ENCODE measurements at regions not wholly inside any gene's neighbourhood (a gene's known extent, or its start where the extent isn't known, plus 50 kb on each side); places are given as distances from the start of the nearest gene placed in this dataset.

DNA sequence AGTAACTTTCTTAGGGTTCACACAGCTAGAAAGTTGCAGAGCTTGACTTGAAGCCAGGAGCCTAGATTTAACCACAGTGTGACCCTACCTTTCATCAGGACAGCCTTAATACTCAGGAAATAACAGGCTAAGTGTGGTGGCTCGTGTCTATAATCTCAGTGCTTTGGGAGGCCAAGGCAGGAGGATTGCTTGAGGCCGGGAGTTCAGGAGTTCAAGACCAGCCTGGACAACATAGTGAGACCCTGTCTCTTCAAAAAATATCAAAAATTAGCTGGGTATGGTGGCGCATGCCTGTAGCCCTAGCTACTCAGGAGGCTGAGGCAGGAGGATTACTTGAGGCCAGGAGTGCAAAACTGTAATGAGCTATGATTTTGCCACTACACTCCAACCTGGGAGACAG is 681.1 kb downstream of the MAT2B start:
- Histone ChIP-seq H3K27ac (ENCODE audit: low read depth in 2 of 2, low read length in 2 of 2) (no peak overlapping the region), H3K9me3 (ENCODE audit: control insufficient read depth in 2 of 2, low read length in 2 of 2) (no peaks in the 10 kb centered on the region), H3K36me3 (ENCODE audit: control insufficient read depth in 2 of 2, insufficient read depth in 2 of 2, low read length in 2 of 2) (no peaks in the 10 kb centered on the region), H3K4me3 (ENCODE audit: low read length in 2 of 2) (no peak overlapping the region), H3K4me1 (ENCODE audit: control insufficient read depth in 2 of 2, insufficient read depth in 2 of 2, low read length in 2 of 2) (no peaks in the 10 kb centered on the region), H3K9ac (ENCODE audit: low read depth in 1 of 2, low read length in 2 of 2) (no peak overlapping the region), H3K27me3 (ENCODE audit: control insufficient read depth in 2 of 2, insufficient read depth in 2 of 2, low read length in 2 of 2) (no peaks in the 10 kb centered on the region)

DNA sequence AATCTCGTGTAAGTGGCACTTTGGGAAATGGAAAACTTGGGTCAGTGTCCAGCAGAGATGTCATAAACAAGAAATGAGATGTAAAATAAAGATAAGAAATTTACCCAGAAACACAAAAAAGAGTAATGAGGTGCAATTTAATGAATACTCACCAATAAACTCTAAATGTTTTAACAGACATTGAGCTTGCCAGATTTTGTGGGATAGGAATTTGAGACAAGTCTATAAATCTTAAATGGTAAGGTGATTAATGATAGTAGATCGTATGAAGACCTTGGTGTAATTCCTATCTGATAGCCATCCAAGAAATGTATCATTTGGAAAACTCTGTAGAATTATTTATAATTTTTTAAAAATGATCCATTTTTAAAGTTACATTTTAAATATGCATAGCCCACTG is 682.4 kb downstream of the MAT2B start:
- Histone ChIP-seq H3K9ac (ENCODE audit: low read depth in 1 of 2, low read length in 2 of 2) (no peak overlapping the region), H3K4me1 (ENCODE audit: control insufficient read depth in 2 of 2, insufficient read depth in 2 of 2, low read length in 2 of 2) (no peaks in the 10 kb centered on the region), H3K27ac (ENCODE audit: low read depth in 2 of 2, low read length in 2 of 2) (no peak overlapping the region), H3K9me3 (ENCODE audit: control insufficient read depth in 2 of 2, low read length in 2 of 2) (no peaks in the 10 kb centered on the region), H3K36me3 (ENCODE audit: control insufficient read depth in 2 of 2, insufficient read depth in 2 of 2, low read length in 2 of 2) (no peaks in the 10 kb centered on the region), H3K4me3 (ENCODE audit: low read length in 2 of 2) (no peak overlapping the region), H3K27me3 (ENCODE audit: control insufficient read depth in 2 of 2, insufficient read depth in 2 of 2, low read length in 2 of 2) (no peaks in the 10 kb centered on the region)

GRCh38 chr5:164188733-164189148 is 683.3 kb downstream of the MAT2B start:
- H3K4me3 ChIP-seq (ENCODE audit: low read length in 2 of 2) = no peak overlapping the region
- no peak overlapping the region for H3K27ac ChIP-seq (ENCODE audit: low read depth in 2 of 2, low read length in 2 of 2)
- no peaks in the 10 kb centered on the region for H3K9me3 ChIP-seq (ENCODE audit: control insufficient read depth in 2 of 2, low read length in 2 of 2)
- H3K27me3 ChIP-seq (ENCODE audit: control insufficient read depth in 2 of 2, insufficient read depth in 2 of 2, low read length in 2 of 2) = no peaks in the 10 kb centered on the region
- no peak overlapping the region for H3K9ac ChIP-seq (ENCODE audit: low read depth in 1 of 2, low read length in 2 of 2)
- no peaks in the 10 kb centered on the region for H3K4me1 ChIP-seq (ENCODE audit: control insufficient read depth in 2 of 2, insufficient read depth in 2 of 2, low read length in 2 of 2)
- H3K36me3 ChIP-seq (ENCODE audit: control insufficient read depth in 2 of 2, insufficient read depth in 2 of 2, low read length in 2 of 2) = no peaks in the 10 kb centered on the region

GRCh38 chr5:164191240-164191639 is 685.8 kb downstream of the MAT2B start:
- H3K27me3 ChIP-seq (ENCODE audit: control insufficient read depth in 2 of 2, insufficient read depth in 2 of 2, low read length in 2 of 2) = no peaks in the 10 kb centered on the region
- H3K9me3 ChIP-seq (ENCODE audit: control insufficient read depth in 2 of 2, low read length in 2 of 2) = no peaks in the 10 kb centered on the region
- H3K36me3 ChIP-seq (ENCODE audit: control insufficient read depth in 2 of 2, insufficient read depth in 2 of 2, low read length in 2 of 2) = no peaks in the 10 kb centered on the region
- no peak overlapping the region for H3K4me3 ChIP-seq (ENCODE audit: low read length in 2 of 2)
- H3K27ac ChIP-seq (ENCODE audit: low read depth in 2 of 2, low read length in 2 of 2) = no peak overlapping the region
- no peaks in the 10 kb centered on the region for H3K4me1 ChIP-seq (ENCODE audit: control insufficient read depth in 2 of 2, insufficient read depth in 2 of 2, low read length in 2 of 2)
- H3K9ac ChIP-seq (ENCODE audit: low read depth in 1 of 2, low read length in 2 of 2) = no peak overlapping the region

DNA sequence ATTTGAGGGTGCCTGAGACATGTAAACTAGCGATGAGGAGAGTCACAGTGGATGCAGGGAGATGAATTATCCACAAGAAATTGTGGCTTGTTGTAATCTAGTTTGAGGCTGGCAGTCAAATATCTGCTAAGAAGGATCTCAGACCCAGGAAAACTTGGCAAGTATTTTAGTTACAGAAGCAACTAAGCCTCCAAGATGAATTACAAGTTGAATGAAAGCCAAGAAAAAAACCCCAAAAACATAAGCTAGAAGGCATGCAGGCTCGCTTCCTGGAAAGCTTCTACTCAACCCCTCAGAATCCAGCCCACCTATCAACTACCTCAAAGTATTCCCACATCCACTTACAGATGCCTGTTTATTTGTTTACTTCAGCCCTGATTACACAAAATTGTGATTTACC is 696.9 kb downstream of the MAT2B start:
- Histone ChIP-seq H3K27ac (ENCODE audit: low read depth in 2 of 2, low read length in 2 of 2) (no peak overlapping the region), H3K9me3 (ENCODE audit: control insufficient read depth in 2 of 2, low read length in 2 of 2) (no peaks in the 10 kb centered on the region), H3K4me3 (ENCODE audit: low read length in 2 of 2) (no peak overlapping the region), H3K4me1 (ENCODE audit: control insufficient read depth in 2 of 2, insufficient read depth in 2 of 2, low read length in 2 of 2) (no peaks in the 10 kb centered on the region), H3K9ac (ENCODE audit: low read depth in 1 of 2, low read length in 2 of 2) (no peak overlapping the region), H3K27me3 (ENCODE audit: control insufficient read depth in 2 of 2, insufficient read depth in 2 of 2, low read length in 2 of 2) (no peaks in the 10 kb centered on the region), H3K36me3 (ENCODE audit: control insufficient read depth in 2 of 2, insufficient read depth in 2 of 2, low read length in 2 of 2) (no peaks in the 10 kb centered on the region)

DNA sequence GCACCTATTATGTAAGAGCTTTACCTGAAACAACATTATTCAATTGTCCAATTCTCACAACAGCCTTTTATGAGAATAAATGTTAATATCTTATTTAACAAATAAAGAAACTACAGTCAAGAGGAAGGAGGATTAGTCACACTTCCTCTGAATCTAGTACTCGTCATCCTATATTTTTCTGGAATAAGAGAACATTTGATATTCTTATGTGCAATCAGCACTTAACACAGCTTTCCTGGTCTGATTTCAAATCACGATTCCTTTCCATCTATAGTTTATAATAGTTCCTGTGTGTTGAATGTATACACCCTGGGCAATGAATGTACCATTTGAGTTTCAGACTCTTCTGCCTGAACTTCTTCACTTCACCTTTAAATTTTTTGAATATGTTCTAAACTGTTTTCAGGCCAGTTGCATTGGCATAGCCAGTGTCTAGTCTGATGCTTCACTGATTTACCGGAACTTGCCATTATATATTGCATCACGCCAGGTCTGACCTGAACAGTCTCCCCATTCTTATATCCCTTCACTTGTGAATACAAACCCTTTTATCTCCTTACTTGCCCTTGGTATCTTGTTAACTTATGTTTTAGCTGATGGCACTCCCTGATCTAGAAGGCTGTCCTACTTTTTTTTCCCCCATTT is 698.3 kb downstream of the MAT2B start:
- no peaks in the 10 kb centered on the region for H3K27me3 ChIP-seq (ENCODE audit: control insufficient read depth in 2 of 2, insufficient read depth in 2 of 2, low read length in 2 of 2)
- H3K9ac ChIP-seq (ENCODE audit: low read depth in 1 of 2, low read length in 2 of 2) = no peak overlapping the region
- no peaks in the 10 kb centered on the region for H3K4me1 ChIP-seq (ENCODE audit: control insufficient read depth in 2 of 2, insufficient read depth in 2 of 2, low read length in 2 of 2)
- no peaks in the 10 kb centered on the region for H3K9me3 ChIP-seq (ENCODE audit: control insufficient read depth in 2 of 2, low read length in 2 of 2)
- H3K4me3 ChIP-seq (ENCODE audit: low read length in 2 of 2) = no peak overlapping the region
- H3K36me3 ChIP-seq (ENCODE audit: control insufficient read depth in 2 of 2, insufficient read depth in 2 of 2, low read length in 2 of 2) = no peaks in the 10 kb centered on the region
- no peak overlapping the region for H3K27ac ChIP-seq (ENCODE audit: low read depth in 2 of 2, low read length in 2 of 2)

GRCh38 chr5:164204338-164204946 is 699.0 kb downstream of the MAT2B start:
- Histone ChIP-seq H3K27me3 (ENCODE audit: control insufficient read depth in 2 of 2, insufficient read depth in 2 of 2, low read length in 2 of 2) (no peaks in the 10 kb centered on the region), H3K9me3 (ENCODE audit: control insufficient read depth in 2 of 2, low read length in 2 of 2) (no peaks in the 10 kb centered on the region), H3K4me3 (ENCODE audit: low read length in 2 of 2) (no peak overlapping the region), H3K27ac (ENCODE audit: low read depth in 2 of 2, low read length in 2 of 2) (no peak overlapping the region), H3K36me3 (ENCODE audit: control insufficient read depth in 2 of 2, insufficient read depth in 2 of 2, low read length in 2 of 2) (no peaks in the 10 kb centered on the region), H3K4me1 (ENCODE audit: control insufficient read depth in 2 of 2, insufficient read depth in 2 of 2, low read length in 2 of 2) (no peaks in the 10 kb centered on the region), H3K9ac (ENCODE audit: low read depth in 1 of 2, low read length in 2 of 2) (no peak overlapping the region)

DNA sequence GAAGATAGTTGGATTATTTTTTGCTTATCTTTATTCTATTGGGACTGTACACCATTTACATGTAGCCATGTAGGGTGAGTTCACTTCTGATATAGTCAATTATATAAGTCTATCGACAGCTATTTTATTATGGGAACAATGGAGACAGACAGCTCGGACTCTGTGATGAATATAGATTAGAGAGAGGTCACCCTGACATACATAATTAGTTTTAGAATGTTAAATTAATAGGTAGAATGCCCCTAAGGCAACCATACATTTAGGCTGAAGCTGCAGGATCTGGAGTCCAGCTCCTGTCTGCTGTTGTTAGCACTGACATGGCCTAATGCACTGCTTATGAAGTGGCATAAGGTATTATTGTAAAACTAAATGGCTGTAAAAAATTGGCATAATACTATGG is 700.8 kb downstream of the MAT2B start:
- no peaks in the 10 kb centered on the region for H3K9me3 ChIP-seq (ENCODE audit: control insufficient read depth in 2 of 2, low read length in 2 of 2)
- no peak overlapping the region for H3K27ac ChIP-seq (ENCODE audit: low read depth in 2 of 2, low read length in 2 of 2)
- H3K27me3 ChIP-seq (ENCODE audit: control insufficient read depth in 2 of 2, insufficient read depth in 2 of 2, low read length in 2 of 2) = no peaks in the 10 kb centered on the region
- no peaks in the 10 kb centered on the region for H3K36me3 ChIP-seq (ENCODE audit: control insufficient read depth in 2 of 2, insufficient read depth in 2 of 2, low read length in 2 of 2)
- H3K4me3 ChIP-seq (ENCODE audit: low read length in 2 of 2) = no peak overlapping the region
- H3K9ac ChIP-seq (ENCODE audit: low read depth in 1 of 2, low read length in 2 of 2) = no peak overlapping the region
- H3K4me1 ChIP-seq (ENCODE audit: control insufficient read depth in 2 of 2, insufficient read depth in 2 of 2, low read length in 2 of 2) = no peaks in the 10 kb centered on the region

GRCh38 chr5:164207646-164208045 is 702.2 kb downstream of the MAT2B start:
- Histone ChIP-seq H3K9ac (ENCODE audit: low read depth in 1 of 2, low read length in 2 of 2) (no peak overlapping the region), H3K27me3 (ENCODE audit: control insufficient read depth in 2 of 2, insufficient read depth in 2 of 2, low read length in 2 of 2) (no peaks in the 10 kb centered on the region), H3K4me3 (ENCODE audit: low read length in 2 of 2) (no peak overlapping the region), H3K36me3 (ENCODE audit: control insufficient read depth in 2 of 2, insufficient read depth in 2 of 2, low read length in 2 of 2) (no peaks in the 10 kb centered on the region), H3K9me3 (ENCODE audit: control insufficient read depth in 2 of 2, low read length in 2 of 2) (no peaks in the 10 kb centered on the region), H3K27ac (ENCODE audit: low read depth in 2 of 2, low read length in 2 of 2) (no peak overlapping the region), H3K4me1 (ENCODE audit: control insufficient read depth in 2 of 2, insufficient read depth in 2 of 2, low read length in 2 of 2) (no peaks in the 10 kb centered on the region)

DNA sequence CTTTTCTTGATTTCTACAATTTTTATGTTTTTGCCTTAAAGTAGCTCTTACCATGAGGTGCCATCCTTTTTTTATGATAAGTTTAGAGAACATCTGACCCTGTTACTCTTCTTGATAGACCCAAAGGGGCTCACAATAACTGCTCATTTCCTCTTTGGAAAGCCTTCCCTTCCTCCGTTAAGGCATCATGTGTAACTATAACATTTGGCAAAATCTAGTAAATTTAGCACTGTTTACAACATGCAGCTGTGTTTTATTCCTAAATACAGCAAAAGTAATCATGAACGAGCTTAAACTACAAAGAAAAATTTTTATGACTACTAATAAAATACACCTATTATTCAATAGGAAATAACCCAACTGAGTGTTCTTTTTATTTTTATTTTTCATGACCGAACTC is 705.1 kb downstream of the MAT2B start:
- no peaks in the 10 kb centered on the region for H3K36me3 ChIP-seq (ENCODE audit: control insufficient read depth in 2 of 2, insufficient read depth in 2 of 2, low read length in 2 of 2)
- H3K9ac ChIP-seq (ENCODE audit: low read depth in 1 of 2, low read length in 2 of 2) = no peak overlapping the region
- no peak overlapping the region for H3K27ac ChIP-seq (ENCODE audit: low read depth in 2 of 2, low read length in 2 of 2)
- no peaks in the 10 kb centered on the region for H3K9me3 ChIP-seq (ENCODE audit: control insufficient read depth in 2 of 2, low read length in 2 of 2)
- H3K4me3 ChIP-seq (ENCODE audit: low read length in 2 of 2) = no peak overlapping the region
- no peaks in the 10 kb centered on the region for H3K27me3 ChIP-seq (ENCODE audit: control insufficient read depth in 2 of 2, insufficient read depth in 2 of 2, low read length in 2 of 2)
- H3K4me1 ChIP-seq (ENCODE audit: control insufficient read depth in 2 of 2, insufficient read depth in 2 of 2, low read length in 2 of 2) = no peaks in the 10 kb centered on the region

Data from mucosa of rectum (tissue), 2 donors.